ENCODE measurements at regions not wholly inside any gene's neighbourhood (a gene's known extent, or its start where the extent isn't known, plus 50 kb on each side); places are given as distances from the start of the nearest gene placed in this dataset.

- H3K4me3 ChIP-seq = no peak overlapping the region
- intact Hi-C loops (cut with DNase I; ENCODE audit: low total_unique reads) = no loop called here
- DNase-seq = no peak
- peaks cover 0 to 6% of the 10 kb centered on the region in 2 donors for H3K27me3 ChIP-seq
- no peaks in the 10 kb centered on the region for H3K4me1 ChIP-seq
- no peak for TF ChIP-seq CTCF (IDR thresholded peaks at IDR 0.05)
- H3K27ac ChIP-seq = no peak overlapping the region
- no peaks in the 10 kb centered on the region for H3K36me3 ChIP-seq
- no peaks in the 10 kb centered on the region for H3K9me3 ChIP-seq
Observed at GRCh38 chr17:72175787-72176515, 55.1 kb downstream of the SOX9 start.

GRCh38 chr17:72176516-72176851 is 55.7 kb downstream of the SOX9 start:
- no peak for DNase-seq
- Histone ChIP-seq H3K4me3 (no peak overlapping the region), H3K27me3 (peaks cover 0 to 6% of the 10 kb centered on the region in 2 donors), H3K4me1 (no peaks in the 10 kb centered on the region), H3K36me3 (no peaks in the 10 kb centered on the region), H3K27ac (no peak overlapping the region), H3K9me3 (no peaks in the 10 kb centered on the region)
- no peak for TF ChIP-seq CTCF (IDR thresholded peaks at IDR 0.05)
- intact Hi-C loops (cut with DNase I; ENCODE audit: low total_unique reads) = no loop called here

- DNase-seq = no peak
- no peak for TF ChIP-seq CTCF (IDR thresholded peaks at IDR 0.05)
- H3K36me3 ChIP-seq = no peaks in the 10 kb centered on the region
- no peak overlapping the region for H3K27ac ChIP-seq
- no peaks in the 10 kb centered on the region for H3K9me3 ChIP-seq
- H3K27me3 ChIP-seq = peaks cover 0 to 6% of the 10 kb centered on the region in 2 donors
- intact Hi-C loops (cut with DNase I; ENCODE audit: low total_unique reads) = no loop called here
- no peak overlapping the region for H3K4me3 ChIP-seq
- no peaks in the 10 kb centered on the region for H3K4me1 ChIP-seq
Observed at GRCh38 chr17:72176951-72177660, 56.3 kb downstream of the SOX9 start.

GRCh38 chr17:72177738-72178137 is 56.9 kb downstream of the SOX9 start:
- no peak overlapping the region for H3K4me3 ChIP-seq
- no peak for TF ChIP-seq CTCF (IDR thresholded peaks at IDR 0.05)
- H3K4me1 ChIP-seq = no peaks in the 10 kb centered on the region
- H3K9me3 ChIP-seq = no peaks in the 10 kb centered on the region
- H3K36me3 ChIP-seq = no peaks in the 10 kb centered on the region
- H3K27me3 ChIP-seq = peaks cover 0 to 6% of the 10 kb centered on the region in 2 donors
- no peak overlapping the region for H3K27ac ChIP-seq
- no peak for DNase-seq
- intact Hi-C loops (cut with DNase I; ENCODE audit: low total_unique reads) = no loop called here

- H3K9me3 ChIP-seq = no peaks in the 10 kb centered on the region
- H3K36me3 ChIP-seq = no peaks in the 10 kb centered on the region
- no peak overlapping the region for H3K4me3 ChIP-seq
- intact Hi-C loops (cut with DNase I; ENCODE audit: low total_unique reads) = no loop called here
- no peak overlapping the region for H3K27ac ChIP-seq
- DNase-seq = no peak
- H3K27me3 ChIP-seq = no peaks in the 10 kb centered on the region
- no peak for TF ChIP-seq CTCF (IDR thresholded peaks at IDR 0.05)
- H3K4me1 ChIP-seq = no peaks in the 10 kb centered on the region
Observed at GRCh38 chr17:72182371-72182873, 61.6 kb downstream of the SOX9 start.
